Peyer's patch (tissue), 4 donors: ENCODE measurements at regions not wholly inside any gene's neighbourhood (a gene's known extent, or its start where the extent isn't known, plus 50 kb on each side); places are given as distances from the start of the nearest gene placed in this dataset.

ENCODE experiments used
- CTCF ChIP-seq, 6 experiments: fragments of 450-650 bp in 4 of 6; fragments of 200-600 bp in 2 of 6; sonication (generic) in 1 of 6; IDR thresholded peaks; one replicate each; pipeline ENCODE4 v1.5.1; 2017 to 2019; ENCODE audit warnings: antibody characterized with exemption in 6 of 6, mild to moderate bottlenecking in 3 of 6, moderate library complexity in 1 of 6
- POLR2A ChIP-seq, 2 donors: fragments of 450-650 bp; IDR thresholded peaks; one replicate each; pipeline ENCODE4 v1.5.1; 2017; ENCODE audit warnings: antibody characterized with exemption in 2 of 2, mild to moderate bottlenecking in 2 of 2, moderate library complexity in 2 of 2

GRCh38 chr1:192022827-192023226 is 135.4 kb upstream of the RGS18 start:
- TF ChIP-seq CTCF (IDR thresholded peaks at IDR 0.05) (no peak), POLR2A (IDR thresholded peaks at IDR 0.05) (no peak)
